Effector memory CD4-positive, alpha-beta T cell (primary cell): ENCODE measurements at regions not wholly inside any gene's neighbourhood (a gene's known extent, or its start where the extent isn't known, plus 50 kb on each side); places are given as distances from the start of the nearest gene placed in this dataset.
"Not testable (repeated sequence)": the region's sequence is repeated elsewhere in the genome, so short reads cannot be mapped to it uniquely, and the experiment has no call there.

Experiments used
- DNase-seq, 3 donors: peaks; one replicate each; pipeline ENCODE4 v3.0.0-alpha.2; 2020
- H3K27ac ChIP-seq: 2 replicates; pipeline ENCODE4 v1.7.0; 2013; ENCODE audit warnings: mild to moderate bottlenecking, low read length, moderate library complexity; ENCODE audit not compliant: insufficient read depth, poor library complexity, severe bottlenecking
- H3K27me3 ChIP-seq: replicated peaks from 2 replicates; pipeline ENCODE4 v1.7.0; 2013; ENCODE audit warnings: mild to moderate bottlenecking, low read length; ENCODE audit not compliant: insufficient read depth, control insufficient read depth, poor library complexity, severe bottlenecking
- H3K36me3 ChIP-seq: 2 replicates; pipeline ENCODE4 v1.7.0; 2013; ENCODE audit warnings: mild to moderate bottlenecking, low read length, moderate library complexity; ENCODE audit not compliant: control insufficient read depth, insufficient read depth
- H3K4me1 ChIP-seq: 2 replicates; pipeline ENCODE4 v1.7.0; 2013; ENCODE audit warnings: low read length, mild to moderate bottlenecking; ENCODE audit not compliant: control insufficient read depth, insufficient read depth, poor library complexity, severe bottlenecking
- H3K4me3 ChIP-seq: 2 replicates; pipeline ENCODE4 v1.7.0; 2013; ENCODE audit warnings: low read length, low read depth, mild to moderate bottlenecking; ENCODE audit not compliant: insufficient read depth, poor library complexity, severe bottlenecking
- H3K9me3 ChIP-seq: 2 replicates; pipeline ENCODE4 v1.7.0; 2013; ENCODE audit warnings: mild to moderate bottlenecking, low read length, moderate library complexity; ENCODE audit not compliant: control insufficient read depth

DNA sequence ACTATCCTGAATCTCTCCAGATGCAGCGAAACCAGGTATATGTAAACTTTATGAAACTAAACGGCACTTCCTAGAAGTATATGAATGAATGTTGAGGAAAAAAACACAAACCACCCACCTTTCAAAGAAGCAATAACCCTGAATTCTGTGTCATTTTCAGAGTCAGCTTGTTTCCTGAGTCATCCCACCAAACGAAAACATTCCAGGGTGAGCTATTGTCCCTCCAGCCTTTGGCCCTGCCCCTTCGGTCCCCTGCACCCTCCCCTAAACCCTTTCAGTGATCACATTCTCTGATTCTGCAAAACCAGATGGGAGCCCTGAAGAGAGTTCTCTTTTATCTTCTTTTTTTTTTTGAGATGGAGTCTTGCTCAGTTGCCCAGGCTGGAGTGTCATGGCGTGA lies 202.6 kb upstream of the ALG10B start:
- Histone ChIP-seq H3K9me3 (no peaks in the 10 kb centered on the region), H3K4me1 (no peaks in the 10 kb centered on the region), H3K27ac (no peak overlapping the region), H3K27me3 (no peaks in the 10 kb centered on the region), H3K36me3 (no peaks in the 10 kb centered on the region), H3K4me3 (no peak overlapping the region)
- no peak for DNase-seq

- H3K4me1 ChIP-seq, result no peaks in the 10 kb centered on the region
- DNase-seq, result no peak
Observed at GRCh38 chr12:38116968-38117367, 199.6 kb upstream of the ALG10B start.

GRCh38 chr12:38118632-38119031 lies 197.9 kb upstream of the ALG10B start:
- no peaks in the 10 kb centered on the region for H3K36me3 ChIP-seq
- no peaks in the 10 kb centered on the region for H3K9me3 ChIP-seq
- no peaks in the 10 kb centered on the region for H3K4me1 ChIP-seq
- no peak for DNase-seq
- no peaks in the 10 kb centered on the region for H3K27me3 ChIP-seq
- no peak overlapping the region for H3K27ac ChIP-seq
- H3K4me3 ChIP-seq, result no peak overlapping the region

More at GRCh38 chr12:38116968-38117367, 199.6 kb upstream of the ALG10B start:
- Histone ChIP-seq H3K36me3 (no peaks in the 10 kb centered on the region), H3K27me3 (no peaks in the 10 kb centered on the region), H3K27ac (no peak overlapping the region), H3K9me3 (no peaks in the 10 kb centered on the region), H3K4me3 (no peak overlapping the region)

GRCh38 chr12:38120438-38120837 lies 196.1 kb upstream of the ALG10B start:
- H3K9me3 ChIP-seq, result no peaks in the 10 kb centered on the region

DNA sequence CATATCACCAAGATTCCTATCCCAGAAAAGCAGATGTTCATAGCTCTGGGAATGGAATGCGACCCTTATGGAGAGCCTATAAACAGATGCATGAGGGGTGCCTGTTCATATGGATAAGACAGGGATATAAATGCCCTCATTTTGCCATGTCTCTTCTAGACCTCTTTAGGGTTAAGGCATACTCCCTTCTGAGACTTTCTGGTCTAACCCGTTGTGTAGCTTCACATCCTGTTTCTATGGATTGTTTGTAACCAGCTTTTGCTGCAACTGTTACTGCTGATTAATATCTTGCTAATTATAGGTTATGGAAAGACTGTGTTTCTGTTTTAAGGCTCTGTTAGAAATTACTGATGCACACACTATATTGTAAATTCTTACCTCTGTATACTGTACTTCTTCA lies 193.5 kb upstream of the ALG10B start:
- not testable (repeated sequence) for H3K27me3 ChIP-seq, H3K27ac ChIP-seq, H3K4me3 ChIP-seq, H3K36me3 ChIP-seq, DNase-seq, H3K4me1 ChIP-seq, H3K9me3 ChIP-seq

More at GRCh38 chr12:38120438-38120837, 196.1 kb upstream of the ALG10B start:
- Histone ChIP-seq H3K36me3 (no peaks in the 10 kb centered on the region), H3K27me3 (no peaks in the 10 kb centered on the region), H3K4me1 (no peaks in the 10 kb centered on the region), H3K4me3 (no peak overlapping the region), H3K27ac (no peak overlapping the region)
- no peak for DNase-seq

- Histone ChIP-seq H3K9me3 (no peaks in the 10 kb centered on the region), H3K4me3 (no peak overlapping the region), H3K36me3 (no peaks in the 10 kb centered on the region), H3K4me1 (no peaks in the 10 kb centered on the region), H3K27ac (no peak overlapping the region), H3K27me3 (no peaks in the 10 kb centered on the region)
- DNase-seq, result no peak
Observed at GRCh38 chr12:38123566-38124246, 192.9 kb upstream of the ALG10B start.

DNA sequence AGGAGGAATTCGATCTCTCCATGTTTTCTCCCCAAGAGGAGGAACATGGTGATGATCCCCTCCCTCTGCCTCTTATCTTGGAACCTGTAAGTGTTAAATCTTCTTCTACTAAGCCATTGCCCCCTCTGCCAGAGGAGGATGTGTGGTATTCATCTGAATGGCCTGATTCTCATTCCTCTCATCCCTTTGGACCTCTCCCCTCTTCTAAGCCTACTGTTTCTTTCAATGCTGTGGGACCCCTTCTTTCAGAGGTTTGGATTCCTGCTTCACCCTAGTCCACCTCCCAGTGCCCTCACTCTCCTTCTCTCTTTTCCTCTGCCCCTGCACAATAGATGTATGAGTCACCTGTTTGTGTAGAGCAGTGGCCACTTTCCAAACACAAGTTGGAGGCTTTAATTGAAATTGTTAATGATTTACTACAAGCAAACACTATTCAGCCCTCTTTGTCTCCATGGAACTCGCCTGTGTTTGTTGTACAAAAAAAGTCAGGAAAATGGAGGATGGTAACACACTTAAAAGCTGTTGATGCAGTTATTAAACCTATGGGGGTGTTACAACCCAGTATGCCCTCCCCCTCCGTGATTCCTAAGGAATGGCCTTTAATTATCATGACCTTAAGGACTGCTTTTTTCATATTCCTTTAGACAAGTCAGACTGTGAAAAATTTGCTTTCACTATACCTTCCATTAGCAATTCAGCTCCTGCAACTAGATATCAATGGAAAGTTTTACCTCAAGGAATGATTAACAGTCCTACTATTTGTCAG lies 192.1 kb upstream of the ALG10B start:
- no peak for DNase-seq
- Histone ChIP-seq H3K27me3 (no peaks in the 10 kb centered on the region), H3K27ac (no peak overlapping the region), H3K36me3 (no peaks in the 10 kb centered on the region), H3K9me3 (no peaks in the 10 kb centered on the region), H3K4me3 (no peak overlapping the region), H3K4me1 (no peaks in the 10 kb centered on the region)

DNA sequence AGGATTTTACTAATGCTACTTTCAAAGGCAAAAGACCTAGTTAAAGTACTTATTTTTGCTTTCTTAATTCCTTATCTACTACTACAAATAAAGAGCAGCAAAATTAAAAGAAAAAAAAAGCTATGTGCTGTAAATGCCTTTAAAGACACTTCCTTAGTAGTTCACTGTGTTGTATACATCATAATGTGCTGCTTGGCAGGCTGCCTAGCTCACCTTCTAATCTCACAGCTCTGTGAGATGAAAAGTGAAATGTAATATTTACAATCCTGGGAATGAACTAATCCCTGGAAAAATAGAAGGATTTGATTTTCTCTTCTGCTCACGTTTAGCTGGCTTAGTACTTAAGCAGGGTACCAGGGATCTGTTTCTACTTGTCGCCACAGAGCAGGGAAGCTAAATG lies 184.4 kb upstream of the ALG10B start:
- H3K27ac ChIP-seq, result no peak overlapping the region
- DNase-seq, result no peak
- H3K27me3 ChIP-seq, result no peaks in the 10 kb centered on the region
- H3K9me3 ChIP-seq, result no peaks in the 10 kb centered on the region
- H3K4me3 ChIP-seq, result no peak overlapping the region
- H3K4me1 ChIP-seq, result no peaks in the 10 kb centered on the region
- no peaks in the 10 kb centered on the region for H3K36me3 ChIP-seq

GRCh38 chr12:38137287-38137686 lies 179.3 kb upstream of the ALG10B start:
- no peak for DNase-seq
- Histone ChIP-seq H3K36me3 (no peaks in the 10 kb centered on the region), H3K27ac (no peak overlapping the region), H3K9me3 (no peaks in the 10 kb centered on the region), H3K4me1 (peaks cover 4% of the 10 kb centered on the region), H3K4me3 (no peak overlapping the region), H3K27me3 (no peaks in the 10 kb centered on the region)

DNA sequence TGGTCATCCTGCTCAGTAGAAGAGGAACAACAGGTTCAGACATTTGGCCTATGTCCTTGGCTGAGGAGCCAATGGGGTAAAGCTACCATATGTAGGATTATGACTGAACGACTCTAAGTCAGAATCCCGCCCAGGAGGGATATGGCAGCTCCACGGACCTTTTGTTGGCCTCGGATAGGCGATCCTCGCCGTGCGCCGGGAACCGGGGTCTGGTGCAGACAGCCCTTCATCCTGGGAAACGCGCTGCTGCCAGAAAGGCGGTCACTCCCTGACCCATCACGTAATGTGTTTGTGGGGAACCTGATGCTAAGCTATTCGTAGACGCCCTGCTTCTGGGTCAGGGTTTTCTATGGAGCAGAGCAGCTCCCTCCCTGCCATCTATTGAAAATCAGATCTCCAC lies 178.9 kb upstream of the ALG10B start:
- H3K27ac ChIP-seq, result no peak overlapping the region
- H3K36me3 ChIP-seq, result no peaks in the 10 kb centered on the region
- peaks cover 4% of the 10 kb centered on the region for H3K4me1 ChIP-seq
- DNase-seq, result no peak
- H3K4me3 ChIP-seq, result no peak overlapping the region
- no peaks in the 10 kb centered on the region for H3K27me3 ChIP-seq
- no peaks in the 10 kb centered on the region for H3K9me3 ChIP-seq
